ENCODE measurements at regions not wholly inside any gene's neighbourhood (a gene's known extent, or its start where the extent isn't known, plus 50 kb on each side); places are given as distances from the start of the nearest gene placed in this dataset.
"Not testable (repeated sequence)": the region's sequence is repeated elsewhere in the genome, so short reads cannot be mapped to it uniquely, and the experiment has no call there.

DNA sequence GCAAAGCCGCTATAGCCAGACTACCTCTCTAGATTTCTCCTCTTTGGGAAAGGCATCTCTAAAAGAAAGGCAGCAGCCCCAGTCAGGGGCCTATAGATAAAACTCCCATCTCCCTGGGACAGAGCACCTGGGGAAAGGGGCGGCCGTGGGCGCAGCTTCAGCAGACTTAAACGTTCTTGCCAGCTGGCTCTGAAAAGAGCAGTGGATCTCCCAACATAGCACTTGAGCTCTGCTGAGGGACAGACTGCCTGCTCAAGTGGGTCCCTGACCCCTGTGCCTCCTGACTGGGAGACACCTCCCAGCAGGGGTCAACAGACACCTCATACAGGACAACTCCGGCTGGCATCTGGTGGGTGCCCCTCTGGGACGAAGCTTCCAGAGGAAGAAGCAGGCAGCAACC lies 276.5 kb downstream of the CD109 start:
- TF ChIP-seq, protein P1, sequence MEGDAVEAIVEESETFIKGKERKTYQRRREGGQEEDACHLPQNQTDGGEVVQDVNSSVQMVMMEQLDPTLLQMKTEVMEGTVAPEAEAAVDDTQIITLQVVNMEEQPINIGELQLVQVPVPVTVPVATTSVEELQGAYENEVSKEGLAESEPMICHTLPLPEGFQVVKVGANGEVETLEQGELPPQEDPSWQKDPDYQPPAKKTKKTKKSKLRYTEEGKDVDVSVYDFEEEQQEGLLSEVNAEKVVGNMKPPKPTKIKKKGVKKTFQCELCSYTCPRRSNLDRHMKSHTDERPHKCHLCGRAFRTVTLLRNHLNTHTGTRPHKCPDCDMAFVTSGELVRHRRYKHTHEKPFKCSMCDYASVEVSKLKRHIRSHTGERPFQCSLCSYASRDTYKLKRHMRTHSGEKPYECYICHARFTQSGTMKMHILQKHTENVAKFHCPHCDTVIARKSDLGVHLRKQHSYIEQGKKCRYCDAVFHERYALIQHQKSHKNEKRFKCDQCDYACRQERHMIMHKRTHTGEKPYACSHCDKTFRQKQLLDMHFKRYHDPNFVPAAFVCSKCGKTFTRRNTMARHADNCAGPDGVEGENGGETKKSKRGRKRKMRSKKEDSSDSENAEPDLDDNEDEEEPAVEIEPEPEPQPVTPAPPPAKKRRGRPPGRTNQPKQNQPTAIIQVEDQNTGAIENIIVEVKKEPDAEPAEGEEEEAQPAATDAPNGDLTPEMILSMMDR (IDR thresholded peaks at IDR 0.05; ENCODE audit: borderline replicate concordance, extremely low read depth, low read length, poor library complexity, severe bottlenecking), result not testable (repeated sequence)
- not testable (repeated sequence) for TF ChIP-seq EZH2 (IDR thresholded peaks at IDR 0.05; ENCODE audit: borderline replicate concordance, low read depth, low read length, severe bottlenecking)
